OCI-M1 (cell line): ENCODE measurements at regions not wholly inside any gene's neighbourhood (a gene's known extent, or its start where the extent isn't known, plus 50 kb on each side); places are given as distances from the start of the nearest gene placed in this dataset.
A peak's percentile ranks its signal among the peaks of the same experiment; 100 is the strongest.
"Not testable (repeated sequence)": the region's sequence is repeated elsewhere in the genome, so short reads cannot be mapped to it uniquely, and the experiment has no call there.

Experiments used
- DNase-seq: peaks from one replicate; lab custom pipeline; 2025; lab: John Stamatoyannopoulos, UW

DNA sequence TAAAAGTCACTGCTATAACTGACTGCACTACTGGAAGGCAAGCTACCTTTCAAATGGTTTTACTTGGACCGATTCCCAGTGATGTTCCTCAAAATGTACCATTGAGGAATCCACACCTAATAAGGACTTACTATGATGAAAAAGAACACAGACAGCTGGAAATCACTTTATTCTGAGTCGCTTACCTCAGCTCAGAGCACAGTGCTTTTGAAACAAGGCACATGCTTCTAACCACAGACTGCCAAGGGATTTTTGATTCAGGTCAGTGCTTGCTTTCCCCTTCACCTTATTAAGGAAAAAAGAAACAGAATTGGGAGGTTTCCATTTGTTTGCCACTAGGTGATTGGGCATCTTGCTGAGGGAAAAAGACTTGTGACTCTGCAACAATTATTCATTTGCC is 707.5 kb upstream of the FSHR start:
- DNase-seq = no peak

DNA sequence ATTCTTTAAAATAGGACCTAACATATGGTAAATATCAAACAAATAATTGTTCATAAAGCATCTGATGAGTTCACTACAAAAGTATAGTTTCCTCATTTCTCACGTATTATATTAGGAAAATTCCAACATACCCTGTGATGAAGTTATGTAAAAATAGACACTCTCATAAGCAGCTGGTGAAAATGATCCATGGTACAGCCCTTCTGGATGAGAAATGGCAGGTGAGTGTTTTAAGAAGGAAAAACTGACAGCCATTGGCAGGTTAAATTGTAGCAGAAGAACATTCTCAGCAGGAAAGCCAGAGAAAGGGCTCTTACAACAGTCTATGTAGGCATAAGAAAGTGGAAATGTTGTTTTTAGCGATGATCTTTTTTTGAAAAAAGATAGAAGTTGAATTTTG is 706.5 kb upstream of the FSHR start:
- DNase-seq = no peak

DNA sequence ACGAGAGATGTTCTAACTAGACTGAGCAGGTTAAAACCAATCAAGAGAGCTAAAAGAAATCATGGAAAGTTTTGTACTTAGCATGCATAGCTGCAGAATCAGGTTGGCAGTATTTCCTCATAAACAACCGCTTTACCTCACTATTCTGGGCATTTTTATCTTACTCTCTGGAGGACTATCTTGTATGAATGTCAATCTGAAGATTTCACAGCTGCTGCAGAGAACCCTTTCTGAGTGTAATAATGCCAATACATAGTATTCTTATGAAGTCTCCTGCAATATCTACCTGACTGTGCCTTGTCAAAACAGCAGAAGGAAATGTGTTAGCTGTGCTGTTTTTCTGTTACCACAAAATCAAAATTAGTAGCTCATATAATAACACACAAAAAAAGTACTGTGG is 705.9 kb upstream of the FSHR start:
- no peak for DNase-seq

DNA sequence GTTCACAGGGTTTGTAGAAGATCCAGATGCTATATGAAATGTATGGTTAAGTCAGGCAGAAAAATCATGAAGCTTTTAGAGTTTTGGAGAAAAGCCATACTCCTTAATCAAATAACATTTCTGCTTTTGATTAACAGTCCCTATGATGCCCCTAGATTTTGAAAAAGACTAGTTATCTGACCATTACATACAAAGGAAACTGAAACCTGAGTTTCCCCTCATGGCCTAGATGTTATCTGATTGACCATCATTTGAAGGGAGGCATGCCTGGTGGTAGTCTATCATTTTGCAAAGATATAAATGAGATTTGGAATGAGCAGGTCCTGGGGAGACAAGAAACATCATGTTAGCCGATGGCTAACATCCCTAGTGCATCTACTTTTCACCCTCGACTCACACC is 704.3 kb upstream of the FSHR start:
- DNase-seq = peak; percentile 12

DNA sequence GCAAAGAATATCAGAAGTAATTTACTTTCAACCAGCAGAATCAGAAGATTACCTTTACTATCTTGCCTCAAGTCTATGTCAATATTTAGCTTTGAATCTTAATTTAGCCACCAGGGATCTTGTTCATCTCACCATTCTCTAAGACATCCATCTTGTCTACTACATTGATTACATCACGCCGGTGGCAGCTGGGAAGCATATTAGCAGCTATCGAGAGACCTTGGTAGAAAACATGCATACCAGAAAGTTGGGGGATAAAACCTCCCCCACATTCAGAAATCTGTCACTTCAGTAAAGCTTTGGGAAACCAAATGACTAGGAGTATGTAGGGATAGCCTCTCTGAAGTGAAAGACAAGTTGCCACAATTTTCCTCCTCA is 703.8 kb upstream of the FSHR start:
- DNase-seq = no peak

DNA sequence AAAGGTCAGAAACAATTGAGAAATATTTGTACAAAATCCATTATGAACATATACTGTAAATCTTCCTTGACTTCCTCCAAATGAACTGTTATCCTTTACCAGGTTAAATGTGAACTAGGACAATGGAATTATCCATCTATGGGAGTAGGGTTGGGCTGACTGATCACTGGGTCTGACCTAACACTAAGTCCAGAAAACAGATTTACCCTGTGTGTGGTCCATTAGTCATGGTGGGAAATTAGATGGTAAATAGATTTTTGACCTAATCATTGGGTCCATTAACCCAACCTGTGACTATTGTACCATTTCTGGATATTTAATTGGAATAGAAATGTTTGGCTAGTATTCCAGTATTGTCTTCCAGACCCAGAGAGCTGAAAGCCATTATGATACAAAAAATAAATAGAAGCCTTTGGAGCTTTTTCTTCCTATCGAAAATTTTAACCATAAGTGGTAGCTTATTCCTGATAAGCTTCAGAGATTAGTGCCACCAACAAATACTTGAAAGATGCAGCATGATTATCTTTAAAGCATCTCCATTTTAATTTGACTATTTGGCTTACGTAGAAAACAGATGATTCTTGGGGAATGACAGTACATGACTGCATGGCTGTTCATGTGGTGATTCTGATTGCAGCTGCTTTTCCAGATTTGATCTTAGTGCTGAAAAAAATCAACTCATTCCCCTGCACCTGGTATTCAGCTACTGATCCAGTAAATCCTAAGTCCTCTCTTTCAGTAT is 703.2 kb upstream of the FSHR start:
- no peak for DNase-seq

DNA sequence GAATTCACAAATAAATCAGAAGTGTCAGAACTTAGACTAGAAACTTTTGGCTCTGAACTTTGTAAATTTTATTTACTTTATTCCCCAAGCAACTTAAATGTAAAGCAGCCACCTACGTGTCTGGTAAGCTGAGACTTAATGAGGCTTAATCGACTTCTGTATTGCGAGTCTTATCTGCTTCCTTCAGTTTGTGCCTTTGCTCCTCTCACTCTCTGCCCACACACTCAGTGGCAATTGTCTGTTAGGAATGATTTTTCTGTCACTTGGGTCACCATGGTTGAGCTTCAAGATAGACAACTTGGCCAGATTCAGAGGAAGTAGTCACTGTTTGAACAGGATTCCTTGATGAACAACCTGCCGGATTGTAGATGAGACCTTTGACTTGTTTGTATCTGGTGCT is 691.4 kb upstream of the FSHR start:
- DNase-seq = peak; percentile 53

DNA sequence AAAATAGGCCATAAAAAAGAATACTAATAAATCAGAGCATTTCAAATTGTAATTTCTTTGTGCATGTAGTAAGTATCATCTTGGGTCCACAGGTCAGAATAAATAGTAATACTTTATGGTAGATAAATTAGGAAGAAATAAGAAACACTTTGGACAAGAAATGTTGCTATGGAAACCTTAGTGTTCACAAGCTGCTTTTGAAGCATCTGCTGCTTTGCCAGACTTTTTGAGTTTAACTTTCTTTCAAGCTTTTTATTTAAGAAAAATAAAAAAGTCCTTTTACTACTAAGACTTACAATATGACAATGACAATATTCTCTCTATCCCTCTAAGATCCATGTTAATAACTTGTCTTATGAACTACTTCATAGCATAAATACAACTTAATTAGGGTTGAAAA is 690.7 kb upstream of the FSHR start:
- DNase-seq = no peak

DNA sequence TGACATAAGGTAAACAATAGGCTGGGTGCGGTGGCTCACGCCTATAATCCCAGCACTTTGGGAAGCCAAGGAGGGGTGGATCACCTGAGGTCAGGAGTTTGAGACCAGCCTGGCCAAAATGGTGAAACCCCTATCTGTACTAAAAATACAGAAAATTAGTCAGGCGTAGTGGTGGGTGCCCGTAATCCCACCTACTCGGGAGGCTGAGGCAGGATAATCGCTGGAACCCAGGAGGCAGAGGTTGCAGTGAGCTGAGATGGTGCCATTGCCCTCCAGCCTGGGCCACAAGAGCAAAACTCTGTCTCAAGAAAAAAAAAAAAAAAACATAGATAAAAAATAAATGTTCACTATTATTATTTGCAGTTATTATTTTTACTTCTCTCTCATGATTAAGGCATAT is 689.8 kb upstream of the FSHR start:
- DNase-seq = not testable (repeated sequence)

DNA sequence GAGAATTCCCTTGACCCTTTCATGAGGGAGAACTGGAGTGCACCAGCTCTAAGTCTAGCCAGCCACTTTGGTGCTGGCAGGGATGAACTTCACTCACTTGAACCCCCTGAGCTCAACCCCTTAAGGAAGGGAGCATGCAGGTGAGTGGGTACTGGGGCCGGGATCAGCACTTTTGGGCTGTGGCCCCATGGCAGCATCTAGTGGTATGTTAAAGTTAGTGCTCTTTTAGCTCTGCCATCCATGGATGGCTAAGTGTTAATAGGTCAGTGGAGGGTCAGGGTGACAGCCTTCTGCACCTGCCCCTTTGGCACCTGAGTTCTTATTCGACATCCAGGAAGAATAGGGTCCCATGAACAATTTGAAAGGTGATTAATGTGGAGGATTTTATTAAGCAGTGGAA is 689.0 kb upstream of the FSHR start:
- DNase-seq = no peak

DNA sequence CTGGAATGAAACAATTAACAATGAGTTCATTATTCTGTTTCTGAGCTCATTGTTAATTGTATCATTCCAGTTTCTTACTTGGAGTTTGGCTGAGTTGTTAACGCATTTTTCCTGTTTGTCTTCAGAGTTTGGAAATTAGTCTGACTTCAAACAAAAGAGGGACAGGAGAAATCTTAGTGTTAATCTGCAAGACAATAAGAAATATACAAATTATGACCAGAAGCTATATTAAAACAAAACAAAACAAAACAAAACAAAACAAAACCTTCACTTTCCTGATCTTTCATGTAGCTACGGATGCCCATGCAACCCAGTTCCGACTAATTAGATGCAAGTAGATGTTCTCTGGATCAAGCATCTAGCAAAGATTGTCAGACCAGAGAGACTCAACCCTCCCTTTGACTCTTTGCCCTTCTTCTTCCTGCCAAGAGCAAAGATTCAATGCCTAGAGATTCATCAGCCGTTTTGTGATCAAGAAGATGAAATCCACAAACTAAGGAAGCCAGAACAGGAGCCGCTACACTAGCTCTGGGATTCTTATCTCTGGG is 686.2 kb upstream of the FSHR start:
- DNase-seq = no peak

DNA sequence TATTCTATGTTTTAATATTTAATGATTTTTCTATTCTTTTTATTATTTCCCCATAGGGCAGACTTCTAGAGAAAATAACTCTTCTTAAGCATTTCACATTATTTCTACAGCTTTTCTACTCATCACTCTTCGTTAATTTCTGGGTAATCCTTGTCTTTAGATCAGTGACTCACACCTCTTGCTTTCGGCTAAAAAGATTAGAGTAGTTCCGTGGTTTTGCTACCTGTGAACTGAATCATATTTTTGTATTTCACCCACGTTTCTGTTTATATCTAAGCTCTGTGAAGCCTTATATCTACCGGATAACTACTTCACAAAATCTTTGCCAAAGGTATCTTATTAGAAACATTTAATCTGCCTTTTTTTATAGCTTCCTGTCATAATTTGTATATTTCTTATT is 685.5 kb upstream of the FSHR start:
- DNase-seq = no peak

DNA sequence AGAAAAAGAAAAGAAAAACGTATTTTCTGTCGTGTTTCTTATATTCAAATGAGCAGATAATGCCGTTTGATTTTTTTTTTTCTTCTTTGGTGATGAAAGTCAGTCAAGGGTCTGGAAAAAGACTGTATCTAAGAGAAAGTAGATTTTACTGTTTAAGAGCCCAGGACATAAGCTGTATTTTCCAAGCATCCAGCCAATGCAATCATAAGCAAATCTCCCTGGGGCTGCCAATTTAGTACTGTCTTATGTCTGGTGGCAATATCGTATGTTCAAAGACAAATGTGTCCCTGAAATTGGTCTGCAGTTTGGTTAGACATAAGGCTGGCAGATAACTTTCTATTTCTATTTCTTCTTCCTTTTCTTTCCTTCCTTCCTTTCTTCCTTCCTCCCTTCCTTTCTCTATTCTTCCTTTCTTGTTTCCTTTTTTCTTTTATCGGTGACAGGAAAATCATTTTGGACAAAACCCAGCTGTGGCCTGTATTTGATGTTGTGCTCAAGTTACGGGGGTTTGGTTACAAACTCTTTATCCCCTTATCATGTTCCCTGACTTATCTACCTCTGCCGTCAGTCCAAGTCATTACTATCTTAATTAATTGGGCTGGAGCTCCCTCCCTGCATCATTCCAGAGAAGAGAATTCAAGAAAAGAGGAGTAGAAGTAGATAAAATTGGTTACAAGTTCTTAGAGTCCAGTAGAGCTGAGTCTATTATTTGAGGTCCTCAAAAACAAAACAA is 683.4 kb upstream of the FSHR start:
- no peak for DNase-seq

DNA sequence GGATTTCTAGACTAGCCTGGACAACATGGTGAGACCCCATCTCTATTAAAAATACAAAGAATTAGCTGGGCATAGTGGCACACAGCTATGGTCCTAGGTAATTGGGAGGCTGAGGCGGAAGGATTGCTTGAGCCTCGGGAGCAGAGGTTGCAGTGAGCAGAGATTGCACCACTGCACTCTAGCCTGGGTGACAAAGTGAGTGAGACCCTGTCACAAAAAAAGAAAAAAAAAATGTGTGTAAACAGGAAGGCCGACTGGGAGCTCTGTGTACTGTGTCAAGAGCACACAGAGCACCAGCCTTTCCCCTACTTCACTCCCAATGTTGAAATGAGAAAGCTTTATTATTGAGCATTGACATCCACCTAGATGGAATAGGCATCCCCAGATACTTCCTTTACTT is 681.7 kb upstream of the FSHR start:
- no peak for DNase-seq

DNA sequence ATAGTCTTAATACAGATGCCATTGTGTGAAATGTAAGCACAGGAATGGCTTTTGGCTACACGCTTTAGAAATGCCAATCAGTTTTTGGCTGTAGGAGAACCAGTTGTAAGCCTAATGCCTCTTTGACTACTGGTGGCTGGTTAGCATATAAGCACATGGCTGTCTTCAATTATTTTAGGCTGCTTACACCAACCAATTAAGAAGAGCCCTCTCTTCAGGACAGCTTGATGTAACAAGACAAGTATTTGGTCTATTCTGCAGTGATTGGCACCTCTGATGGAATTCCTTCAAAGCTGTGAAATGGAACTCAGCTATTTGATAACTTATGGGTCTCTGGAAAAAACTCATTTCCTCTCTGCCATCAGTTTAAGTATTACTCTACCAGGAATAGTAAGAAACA is 680.1 kb upstream of the FSHR start:
- no peak for DNase-seq

DNA sequence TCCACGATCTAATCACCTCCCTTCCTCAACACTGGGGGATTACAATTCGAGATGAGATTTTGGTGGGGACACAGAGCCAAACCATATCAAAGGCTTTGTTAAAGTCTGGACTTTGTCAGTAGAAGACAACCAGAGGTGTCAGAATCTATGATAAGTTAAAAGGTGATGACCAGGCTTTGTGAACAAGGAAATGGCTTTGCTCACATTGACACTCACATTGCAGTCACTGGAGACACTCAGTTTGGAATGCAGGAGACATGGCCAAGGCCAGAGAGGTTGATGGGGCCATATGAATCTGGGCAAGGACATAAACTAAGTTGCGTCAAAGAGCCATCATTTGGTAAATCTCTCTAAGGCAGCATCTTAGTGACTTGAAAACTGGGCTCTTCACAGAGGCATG is 678.2 kb upstream of the FSHR start:
- no peak for DNase-seq

DNA sequence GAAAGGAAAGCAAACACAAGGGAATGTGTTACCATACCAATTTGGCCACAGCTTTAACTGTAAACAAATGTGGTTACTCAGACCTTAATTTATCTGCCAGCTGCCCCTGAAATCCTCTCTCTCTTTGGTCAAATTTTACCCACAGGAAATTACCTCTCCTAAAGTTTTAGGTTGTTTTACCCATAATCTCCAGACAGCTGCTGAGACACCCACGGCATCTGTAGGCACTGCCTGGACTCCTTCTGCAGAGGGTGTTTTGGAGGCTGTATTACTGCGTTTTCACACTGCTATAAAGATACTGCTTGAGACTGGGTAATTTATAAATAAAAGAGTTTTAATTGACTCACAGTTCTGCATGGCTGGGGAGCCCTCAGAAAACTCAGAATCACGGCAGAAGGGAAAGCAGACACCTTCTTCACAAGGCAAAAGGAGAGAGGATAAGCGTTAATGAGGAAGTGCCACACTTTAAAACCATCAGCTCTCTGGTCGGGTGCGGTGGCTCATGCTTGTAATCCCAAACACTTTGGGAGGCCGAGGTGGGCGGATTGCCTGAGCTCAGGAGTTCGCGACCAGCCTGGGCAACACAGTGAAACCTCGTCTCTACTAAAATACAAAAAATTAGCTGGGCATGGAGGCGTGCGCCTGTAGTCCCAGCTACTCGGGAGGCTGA is 677.5 kb upstream of the FSHR start:
- no peak for DNase-seq

DNA sequence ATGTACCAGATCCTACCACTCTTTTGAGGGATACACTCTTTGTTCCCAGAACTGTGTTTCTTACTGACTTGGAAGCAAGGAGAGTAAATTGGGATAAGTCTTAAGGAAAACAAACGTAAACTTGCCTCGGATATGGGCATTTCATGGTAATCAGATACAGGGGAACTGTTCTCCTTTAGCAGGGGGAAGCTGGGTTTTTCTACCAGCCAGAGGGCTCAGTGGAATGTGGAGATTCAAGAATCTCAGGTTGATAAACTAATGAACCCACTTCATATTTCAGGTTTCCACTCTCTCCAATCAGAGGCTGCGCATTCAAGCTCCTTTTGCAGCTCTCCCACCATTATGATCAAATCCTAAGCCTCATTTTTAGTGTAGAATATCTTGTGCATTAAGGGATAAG is 676.5 kb upstream of the FSHR start:
- no peak for DNase-seq

DNA sequence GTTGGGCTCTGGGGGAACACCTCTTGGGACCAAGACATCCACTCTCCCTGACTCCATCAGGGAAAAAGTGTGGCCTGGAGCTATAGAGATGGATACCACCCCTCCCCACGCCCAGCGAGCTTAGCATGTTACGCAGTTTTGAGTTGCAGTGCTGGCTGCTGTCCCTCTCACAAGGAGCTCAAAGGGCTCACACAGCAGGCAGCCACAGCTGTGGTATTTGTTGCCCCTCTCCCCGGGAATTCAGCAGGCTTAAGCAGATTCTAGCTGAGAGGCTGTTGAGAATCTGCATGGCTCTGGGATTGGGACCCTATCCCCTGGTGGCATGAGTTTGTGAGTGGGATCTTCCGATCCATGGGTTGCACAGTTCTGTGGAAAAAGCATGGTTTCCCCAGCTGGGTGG is 673.1 kb upstream of the FSHR start:
- no peak for DNase-seq

DNA sequence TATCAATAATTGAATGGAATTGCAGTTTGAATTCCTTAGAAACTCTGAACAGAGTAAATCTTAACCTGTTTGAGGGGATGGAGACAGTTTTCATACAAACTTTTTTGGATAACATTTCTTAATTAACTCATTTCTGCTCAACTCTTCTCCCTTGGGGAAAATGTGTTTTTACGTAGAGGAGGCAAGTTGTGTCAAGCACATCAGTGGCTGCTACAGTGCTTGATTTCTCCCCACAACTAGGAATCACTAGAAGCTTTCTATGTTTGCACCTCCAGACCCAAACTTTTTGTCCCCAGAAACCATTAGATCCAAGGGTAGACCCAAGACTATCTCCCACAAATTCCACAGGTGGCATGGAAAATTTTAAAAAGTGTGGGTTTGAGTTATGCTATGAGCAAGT is 658.9 kb upstream of the FSHR start:
- no peak for DNase-seq

DNA sequence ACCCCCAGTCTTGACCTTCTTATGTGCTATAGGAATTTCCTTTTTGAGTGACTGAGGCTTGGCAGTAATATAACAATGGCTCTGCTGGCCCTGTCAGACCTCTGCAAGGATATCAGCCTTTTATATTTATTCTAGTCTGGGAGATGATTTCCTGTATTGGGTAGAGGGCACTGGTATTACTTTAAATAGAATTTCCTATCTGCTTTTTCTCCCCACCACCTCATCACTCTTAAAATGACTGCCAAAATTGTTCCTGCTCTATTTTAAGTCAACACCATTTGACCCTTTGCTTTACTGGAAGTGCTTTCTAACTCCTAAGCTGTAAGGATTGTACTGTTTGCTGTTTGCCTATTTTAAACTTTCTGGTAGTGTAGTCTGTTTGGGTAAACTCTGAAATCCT is 658.4 kb upstream of the FSHR start:
- DNase-seq = no peak

DNA sequence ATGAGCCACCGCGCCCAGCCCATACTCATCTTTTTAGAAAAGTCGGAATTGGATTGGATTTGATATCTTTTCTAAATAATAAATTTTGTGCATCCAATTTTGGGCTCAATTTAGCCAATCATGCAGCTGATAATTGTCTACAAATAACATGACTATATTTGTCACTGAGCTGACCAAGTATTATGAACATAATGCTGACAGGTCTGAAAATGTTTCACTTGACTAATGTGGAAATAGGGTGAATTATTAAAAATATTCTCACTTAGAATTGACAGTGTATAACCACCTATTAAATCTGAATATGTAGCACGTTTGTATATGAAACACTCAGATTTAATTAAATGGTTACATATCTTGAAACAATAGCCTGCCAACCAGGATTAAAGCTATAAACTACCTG is 657.2 kb upstream of the FSHR start:
- DNase-seq = no peak

DNA sequence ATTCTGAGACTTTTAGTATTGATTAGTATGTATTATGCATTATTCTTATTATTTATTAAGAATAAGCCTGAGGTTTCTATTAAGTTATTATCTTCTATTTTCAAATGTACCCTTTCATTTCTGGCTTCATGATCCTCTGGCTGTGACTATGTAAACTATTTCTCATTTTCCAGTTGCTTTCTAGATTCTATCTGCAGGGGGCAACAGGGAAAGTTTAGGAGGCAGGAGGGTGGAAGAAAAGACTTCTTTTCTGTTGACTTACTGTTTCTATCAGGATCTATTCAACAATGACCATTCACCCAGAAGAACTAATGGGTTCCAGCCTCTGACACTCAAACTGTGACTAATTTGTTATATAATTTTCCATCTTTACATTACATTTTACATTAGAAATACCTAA is 653.4 kb upstream of the FSHR start:
- peak; percentile 4 for DNase-seq
